WTC11 (cell line): ENCODE measurements at regions not wholly inside any gene's neighbourhood (a gene's known extent, or its start where the extent isn't known, plus 50 kb on each side); places are given as distances from the start of the nearest gene placed in this dataset.
"Not testable (repeated sequence)": the region's sequence is repeated elsewhere in the genome, so short reads cannot be mapped to it uniquely, and the experiment has no call there.

Experiments used
- SP1 ChIP-seq: sonication (generic); formaldehyde crosslinking; conservative IDR thresholded peaks from 2 replicates; pipeline ENCODE4 v1.8.1; 2022; ENCODE audit warnings: missing genetic modification reagents
- ZNF219 ChIP-seq: sonication (generic); formaldehyde crosslinking; IDR thresholded peaks from 2 replicates; pipeline ENCODE4 v1.8.0; 2023; ENCODE audit warnings: missing genetic modification reagents, mild to moderate bottlenecking, borderline replicate concordance
- TF ChIP-seq, protein P1 (sequence below): sonication (generic); formaldehyde crosslinking; IDR thresholded peaks from 2 replicates; pipeline ENCODE4 v1.8.1; 2022; ENCODE audit warnings: low read depth, missing genetic modification reagents, borderline replicate concordance
- TF ChIP-seq, protein P2 (sequence below): fragments of 200-600 bp; IDR thresholded peaks from 2 replicates; pipeline ENCODE4 v1.8.0; 2022; ENCODE audit warnings: antibody characterized with exemption

DNA sequence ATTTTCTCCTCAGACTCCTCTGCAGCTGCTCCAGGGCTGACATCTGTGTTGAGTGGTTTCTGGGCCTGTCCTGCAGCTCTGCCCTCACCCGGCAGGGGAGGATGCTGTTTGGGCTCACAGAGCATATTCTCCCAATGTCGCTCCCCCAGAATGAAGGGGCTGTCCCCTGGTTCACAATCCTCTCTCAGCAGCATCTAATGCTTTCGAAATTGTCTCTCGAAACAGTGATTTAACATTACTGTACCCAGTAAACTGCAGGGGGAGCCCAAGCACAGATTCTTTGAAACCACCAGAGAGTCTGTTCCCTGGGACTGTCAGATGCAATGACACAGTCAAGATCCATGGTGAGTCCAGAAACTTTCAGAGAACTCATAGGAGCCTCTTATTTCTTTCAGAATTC, 1135.2 kb downstream of the TMEM121 start:
- TF ChIP-seq SP1; ZNF219 (CRISPR knock-in tag): not testable (repeated sequence)
- TF ChIP-seq, protein P1, sequence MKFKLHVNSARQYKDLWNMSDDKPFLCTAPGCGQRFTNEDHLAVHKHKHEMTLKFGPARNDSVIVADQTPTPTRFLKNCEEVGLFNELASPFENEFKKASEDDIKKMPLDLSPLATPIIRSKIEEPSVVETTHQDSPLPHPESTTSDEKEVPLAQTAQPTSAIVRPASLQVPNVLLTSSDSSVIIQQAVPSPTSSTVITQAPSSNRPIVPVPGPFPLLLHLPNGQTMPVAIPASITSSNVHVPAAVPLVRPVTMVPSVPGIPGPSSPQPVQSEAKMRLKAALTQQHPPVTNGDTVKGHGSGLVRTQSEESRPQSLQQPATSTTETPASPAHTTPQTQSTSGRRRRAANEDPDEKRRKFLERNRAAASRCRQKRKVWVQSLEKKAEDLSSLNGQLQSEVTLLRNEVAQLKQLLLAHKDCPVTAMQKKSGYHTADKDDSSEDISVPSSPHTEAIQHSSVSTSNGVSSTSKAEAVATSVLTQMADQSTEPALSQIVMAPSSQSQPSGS (CRISPR knock-in tag) = not testable (repeated sequence)
- TF ChIP-seq, protein P2, sequence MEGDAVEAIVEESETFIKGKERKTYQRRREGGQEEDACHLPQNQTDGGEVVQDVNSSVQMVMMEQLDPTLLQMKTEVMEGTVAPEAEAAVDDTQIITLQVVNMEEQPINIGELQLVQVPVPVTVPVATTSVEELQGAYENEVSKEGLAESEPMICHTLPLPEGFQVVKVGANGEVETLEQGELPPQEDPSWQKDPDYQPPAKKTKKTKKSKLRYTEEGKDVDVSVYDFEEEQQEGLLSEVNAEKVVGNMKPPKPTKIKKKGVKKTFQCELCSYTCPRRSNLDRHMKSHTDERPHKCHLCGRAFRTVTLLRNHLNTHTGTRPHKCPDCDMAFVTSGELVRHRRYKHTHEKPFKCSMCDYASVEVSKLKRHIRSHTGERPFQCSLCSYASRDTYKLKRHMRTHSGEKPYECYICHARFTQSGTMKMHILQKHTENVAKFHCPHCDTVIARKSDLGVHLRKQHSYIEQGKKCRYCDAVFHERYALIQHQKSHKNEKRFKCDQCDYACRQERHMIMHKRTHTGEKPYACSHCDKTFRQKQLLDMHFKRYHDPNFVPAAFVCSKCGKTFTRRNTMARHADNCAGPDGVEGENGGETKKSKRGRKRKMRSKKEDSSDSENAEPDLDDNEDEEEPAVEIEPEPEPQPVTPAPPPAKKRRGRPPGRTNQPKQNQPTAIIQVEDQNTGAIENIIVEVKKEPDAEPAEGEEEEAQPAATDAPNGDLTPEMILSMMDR = not testable (repeated sequence)
